Cardiac muscle cell (in vitro differentiated cells and primary cell): ENCODE measurements at regions not wholly inside any gene's neighbourhood (a gene's known extent, or its start where the extent isn't known, plus 50 kb on each side); places are given as distances from the start of the nearest gene placed in this dataset.

Experiments used
- DNase-seq, 2 donors: peaks; one replicate each; pipeline versions ENCODE4 v3.0.0 to v3.0.0-alpha.2; 2010 to 2017; ENCODE audit warnings: low read depth in 1 of 2, low spot score in 1 of 2
- H3K27ac ChIP-seq: fragments of 200-600 bp; sonication (generic); 2 replicates; pipeline ENCODE4 v1.5.1; 2016
- H3K27me3 ChIP-seq: fragments of 200-600 bp; sonication (generic); 2 replicates; pipeline ENCODE4 v1.6.0; 2016; ENCODE audit warnings: control low read depth
- H3K36me3 ChIP-seq: fragments of 200-600 bp; sonication (generic); 2 replicates; pipeline ENCODE4 v1.5.1; 2016; ENCODE audit warnings: control low read depth
- H3K4me1 ChIP-seq: fragments of 200-600 bp; sonication (generic); 2 replicates; pipeline ENCODE4 v1.8.1; 2017; ENCODE audit warnings: low read depth, mild to moderate bottlenecking, mixed run types
- H3K4me3 ChIP-seq: fragments of 200-600 bp; sonication (generic); 2 replicates; pipeline ENCODE4 v1.5.1; 2016; ENCODE audit warnings: mild to moderate bottlenecking
- H3K9me3 ChIP-seq: fragments of 200-600 bp; sonication (generic); 2 replicates; pipeline ENCODE4 v1.5.1; 2017; ENCODE audit warnings: low read depth, mild to moderate bottlenecking, control low read depth
- CTCF ChIP-seq: IDR thresholded peaks from 2 replicates; pipeline ENCODE4 v1.5.1; 2012; ENCODE audit warnings: low read depth, mild to moderate bottlenecking, low read length

DNA sequence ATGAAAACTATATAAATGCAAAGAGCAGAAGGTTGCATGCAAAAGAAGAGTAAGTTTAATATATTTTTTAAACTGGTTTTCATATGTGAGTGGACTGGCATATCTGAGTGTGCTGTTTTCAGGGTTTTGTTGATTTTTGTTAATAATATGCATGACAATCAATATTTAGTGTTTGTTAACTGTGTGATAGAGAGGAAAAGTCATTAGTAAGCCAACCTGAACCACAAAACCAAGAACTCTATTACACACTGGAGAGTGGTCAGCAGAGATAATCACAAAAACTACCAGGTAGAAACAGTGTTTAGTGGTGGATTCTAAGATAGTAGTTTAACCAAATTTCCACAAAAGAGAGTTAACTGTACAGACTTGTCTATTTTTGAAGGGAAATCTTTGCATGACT lies 396.9 kb downstream of the GASK1B start:
- Histone ChIP-seq H3K27ac (no peak overlapping the region), H3K9me3 (peaks cover 4% of the 10 kb centered on the region), H3K4me1 (peaks cover 21% of the 10 kb centered on the region), H3K27me3 (no peaks in the 10 kb centered on the region), H3K4me3 (no peak overlapping the region), H3K36me3 (no peaks in the 10 kb centered on the region)
- no peak for DNase-seq
- TF ChIP-seq CTCF, result no peak

DNA sequence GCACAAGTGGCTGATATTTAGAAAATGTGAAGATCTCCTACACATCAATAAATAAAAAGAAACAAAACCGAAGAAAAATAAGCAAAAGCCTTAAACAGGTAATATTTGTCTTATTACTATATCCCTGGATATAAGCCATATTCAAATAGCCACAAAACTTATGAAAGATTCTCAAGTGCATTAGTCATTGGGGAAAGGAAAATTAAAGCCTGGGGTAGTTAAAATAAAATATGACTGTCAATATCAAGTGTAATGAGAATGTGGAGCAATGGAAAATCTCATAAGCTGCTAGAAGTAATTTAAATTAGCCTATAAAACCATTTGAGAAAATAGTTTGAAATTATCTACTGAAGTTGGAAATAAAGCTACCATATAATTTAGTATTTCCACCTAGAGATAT lies 399.9 kb downstream of the GASK1B start:
- Histone ChIP-seq H3K9me3 (peaks cover 4% of the 10 kb centered on the region), H3K27me3 (no peaks in the 10 kb centered on the region), H3K36me3 (no peaks in the 10 kb centered on the region), H3K4me3 (no peak overlapping the region), H3K4me1 (no peaks in the 10 kb centered on the region), H3K27ac (no peak overlapping the region)
- DNase-seq, result no peak
- TF ChIP-seq CTCF, result no peak

GRCh38 chr4:157768419-157768818 lies 404.4 kb downstream of the GASK1B start:
- Histone ChIP-seq H3K9me3 (no peaks in the 10 kb centered on the region), H3K4me3 (no peak overlapping the region), H3K27ac (no peak overlapping the region), H3K4me1 (no peaks in the 10 kb centered on the region), H3K36me3 (no peaks in the 10 kb centered on the region), H3K27me3 (no peaks in the 10 kb centered on the region)
- TF ChIP-seq CTCF, result no peak
- no peak for DNase-seq

DNA sequence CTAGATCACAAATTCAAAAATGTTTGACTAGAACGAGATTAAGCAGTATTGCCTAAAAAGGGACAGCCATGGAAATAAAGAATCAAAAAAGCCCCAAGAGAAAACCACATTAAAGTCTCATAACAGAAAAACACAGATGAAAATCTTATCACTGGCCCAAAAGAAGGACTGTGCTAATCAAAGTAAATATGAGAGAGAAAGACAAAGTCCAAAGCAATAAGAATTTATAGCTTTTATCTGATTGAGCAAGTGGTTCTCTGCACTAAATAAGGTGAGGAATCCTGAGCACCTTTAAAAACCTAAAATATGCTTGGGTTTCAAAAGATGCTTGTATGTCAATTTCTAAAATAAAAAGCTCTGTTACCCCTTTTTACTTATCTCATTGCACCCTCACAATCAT lies 409.3 kb downstream of the GASK1B start:
- no peak for TF ChIP-seq CTCF
- H3K27me3 ChIP-seq, result no peaks in the 10 kb centered on the region

GRCh38 chr4:157754410-157754809 lies 418.4 kb downstream of the GASK1B start:
- DNase-seq, result no peak
- H3K4me1 ChIP-seq, result no peaks in the 10 kb centered on the region
- H3K36me3 ChIP-seq, result no peaks in the 10 kb centered on the region
- H3K4me3 ChIP-seq, result no peak overlapping the region
- no peak overlapping the region for H3K27ac ChIP-seq
- H3K27me3 ChIP-seq, result no peaks in the 10 kb centered on the region
- TF ChIP-seq CTCF, result no peak
- H3K9me3 ChIP-seq, result no peaks in the 10 kb centered on the region

More for the DNA sequence above, 409.3 kb downstream of the GASK1B start:
- DNase-seq, result no peak
- no peaks in the 10 kb centered on the region for H3K9me3 ChIP-seq
- no peaks in the 10 kb centered on the region for H3K4me1 ChIP-seq
- no peak overlapping the region for H3K27ac ChIP-seq
- H3K36me3 ChIP-seq, result no peaks in the 10 kb centered on the region
- no peak overlapping the region for H3K4me3 ChIP-seq

- Histone ChIP-seq H3K27me3 (no peaks in the 10 kb centered on the region), H3K4me3 (no peak overlapping the region), H3K9me3 (no peaks in the 10 kb centered on the region), H3K4me1 (no peaks in the 10 kb centered on the region), H3K27ac (no peak overlapping the region), H3K36me3 (no peaks in the 10 kb centered on the region)
- no peak for DNase-seq
- no peak for TF ChIP-seq CTCF
Measured at GRCh38 chr4:157751631-157752030, 421.2 kb downstream of the GASK1B start.
